GM19397 (cell line): ENCODE measurements at regions not wholly inside any gene's neighbourhood (a gene's known extent, or its start where the extent isn't known, plus 50 kb on each side); places are given as distances from the start of the nearest gene placed in this dataset.

ENCODE experiments used
- ATAC-seq: cut with Tn5 transposase; IDR thresholded peaks from one replicate; pipeline ENCODE4 v1.9.1; 2021; ENCODE audit warnings: mild to moderate bottlenecking, moderate library complexity; ENCODE audit not compliant: unreplicated experiment

- no peak for ATAC-seq
Measured at GRCh38 chrX:109926743-109927662, 75.9 kb upstream of the TMEM164 start.

- ATAC-seq: no peak
Measured at GRCh38 chrX:109927663-109928273, 75.1 kb upstream of the TMEM164 start.

DNA sequence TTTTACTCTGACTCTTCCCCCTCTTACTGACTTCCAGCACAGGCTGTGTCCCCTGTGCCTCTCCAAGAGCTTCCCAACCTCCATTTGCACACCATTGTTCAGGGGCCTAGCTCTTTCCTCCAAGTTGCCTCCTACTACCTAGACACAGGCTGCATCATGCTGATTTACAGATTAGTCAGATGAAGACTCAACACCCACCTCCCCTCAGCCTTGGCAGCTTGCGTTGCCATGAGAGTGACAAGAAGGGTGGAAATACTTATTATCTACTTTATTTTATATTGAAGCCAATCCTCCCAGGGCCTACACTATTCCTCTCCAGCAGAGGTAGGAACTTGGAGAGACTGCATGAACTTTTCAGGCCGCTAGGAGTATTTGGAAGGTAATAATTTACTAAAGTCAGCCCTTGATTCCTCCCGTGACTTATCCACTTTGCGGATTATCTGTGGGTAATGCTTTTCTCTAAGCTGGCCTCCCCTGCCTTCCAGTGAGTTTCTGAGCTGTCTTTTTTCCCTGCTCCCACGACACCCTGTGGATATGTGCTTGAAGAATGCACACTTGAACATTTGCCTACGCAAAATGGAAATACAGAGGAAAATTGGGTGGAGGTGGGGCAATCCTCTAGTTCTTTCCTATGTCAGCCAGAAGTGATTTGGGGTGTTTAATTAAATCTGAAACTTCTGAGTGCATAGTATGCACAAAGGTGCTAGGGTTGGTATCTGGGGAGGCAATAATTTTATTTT, 74.1 kb upstream of the TMEM164 start:
- ATAC-seq: no peak

DNA sequence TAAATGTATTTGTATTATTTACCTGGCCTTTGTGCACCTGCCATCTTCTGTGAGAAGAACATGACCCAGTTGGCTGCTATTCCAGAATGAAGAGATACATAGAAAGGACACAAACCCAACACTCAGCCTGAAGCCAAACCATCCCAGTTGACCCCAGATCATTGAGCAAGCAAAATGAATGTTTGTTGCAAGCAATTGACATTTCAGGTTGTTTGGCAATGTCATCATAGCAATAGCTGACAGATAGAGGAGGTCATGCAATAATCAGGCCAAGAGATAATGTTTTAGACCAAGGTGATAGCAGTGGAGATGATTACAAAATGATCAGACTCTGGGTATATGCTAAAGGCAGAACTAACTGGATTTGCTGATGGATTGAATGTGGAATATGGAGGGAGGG, 71.2 kb upstream of the TMEM164 start:
- ATAC-seq: no peak

GRCh38 chrX:109934434-109934833, 68.5 kb upstream of the TMEM164 start:
- no peak for ATAC-seq

- no peak for ATAC-seq
Measured at GRCh38 chrX:109934935-109935334, 68.0 kb upstream of the TMEM164 start.

DNA sequence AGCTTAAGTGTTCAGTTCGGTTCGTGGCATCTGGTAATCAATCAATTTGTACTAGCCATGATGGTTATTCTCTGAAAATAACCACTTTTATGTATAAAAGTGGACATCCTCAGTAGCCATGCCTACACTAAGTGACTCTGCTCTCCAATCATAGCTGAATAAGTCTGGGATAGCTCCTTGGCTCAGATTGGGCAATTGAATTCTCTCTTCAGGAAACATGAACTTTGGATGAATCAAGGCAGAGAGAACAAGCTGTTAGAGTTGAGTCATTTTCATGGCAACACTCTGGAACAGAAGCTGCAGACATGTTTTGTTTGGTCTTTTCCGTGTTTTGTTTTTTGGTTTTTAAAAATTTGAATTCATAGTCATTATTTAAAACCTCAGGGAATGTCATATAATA, 66.8 kb upstream of the TMEM164 start:
- no peak for ATAC-seq

DNA sequence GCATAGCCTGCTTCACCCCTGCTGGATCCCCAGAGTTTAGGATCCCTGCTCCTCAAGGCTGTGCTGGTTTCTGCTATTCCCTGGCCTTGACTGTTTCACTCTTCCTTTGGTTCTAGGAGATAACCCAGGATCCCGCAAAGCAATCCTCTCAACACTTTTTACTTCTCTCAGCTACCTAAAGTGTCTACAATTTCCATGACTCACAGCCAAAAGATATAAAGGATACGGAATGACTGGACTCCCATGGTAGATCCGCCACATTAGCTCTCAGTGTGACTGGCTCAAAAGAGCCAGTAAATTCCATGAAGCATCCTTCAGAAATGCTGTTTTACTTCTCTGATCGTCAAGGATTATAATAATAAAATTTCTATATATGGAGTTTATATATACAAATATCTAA, 66.3 kb upstream of the TMEM164 start:
- ATAC-seq: no peak

DNA sequence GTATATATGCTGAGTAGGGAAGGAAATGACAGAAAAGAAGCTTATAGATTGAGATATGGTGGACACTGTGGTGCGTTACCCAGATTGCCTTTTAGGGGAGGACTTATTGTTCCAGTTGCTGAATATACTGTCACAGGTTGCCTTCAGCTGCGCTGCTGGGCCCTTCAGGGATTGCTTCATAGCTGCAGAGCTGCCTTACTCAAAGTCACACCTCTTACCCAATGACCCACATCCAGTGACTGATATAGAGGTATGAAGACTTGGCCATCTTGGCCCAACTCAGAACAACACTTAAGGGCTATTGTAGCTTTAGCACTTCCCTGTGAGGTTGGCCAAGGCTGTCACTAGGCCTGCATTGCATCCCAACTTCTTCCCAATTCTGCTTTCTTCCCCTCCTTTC, 63.4 kb upstream of the TMEM164 start:
- ATAC-seq: no peak

DNA sequence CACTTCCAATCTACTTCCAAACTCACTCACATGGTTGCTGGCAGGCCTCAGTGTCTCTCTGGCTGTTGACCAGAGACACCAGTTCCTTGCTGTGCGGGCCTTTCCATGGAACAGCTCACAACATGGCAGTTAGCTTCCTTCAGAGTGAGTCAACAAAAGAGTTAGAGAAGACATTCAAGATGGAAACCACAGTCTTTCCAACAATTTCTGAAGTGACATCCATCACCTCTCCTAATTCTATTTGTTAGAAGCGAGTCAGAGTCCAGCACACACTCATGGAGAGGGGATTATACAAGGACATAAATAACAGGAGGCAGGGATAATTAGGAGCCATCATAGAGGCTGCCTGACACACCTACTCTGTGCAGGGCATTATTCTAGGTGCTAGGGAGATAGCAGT, 62.5 kb upstream of the TMEM164 start:
- no peak for ATAC-seq

DNA sequence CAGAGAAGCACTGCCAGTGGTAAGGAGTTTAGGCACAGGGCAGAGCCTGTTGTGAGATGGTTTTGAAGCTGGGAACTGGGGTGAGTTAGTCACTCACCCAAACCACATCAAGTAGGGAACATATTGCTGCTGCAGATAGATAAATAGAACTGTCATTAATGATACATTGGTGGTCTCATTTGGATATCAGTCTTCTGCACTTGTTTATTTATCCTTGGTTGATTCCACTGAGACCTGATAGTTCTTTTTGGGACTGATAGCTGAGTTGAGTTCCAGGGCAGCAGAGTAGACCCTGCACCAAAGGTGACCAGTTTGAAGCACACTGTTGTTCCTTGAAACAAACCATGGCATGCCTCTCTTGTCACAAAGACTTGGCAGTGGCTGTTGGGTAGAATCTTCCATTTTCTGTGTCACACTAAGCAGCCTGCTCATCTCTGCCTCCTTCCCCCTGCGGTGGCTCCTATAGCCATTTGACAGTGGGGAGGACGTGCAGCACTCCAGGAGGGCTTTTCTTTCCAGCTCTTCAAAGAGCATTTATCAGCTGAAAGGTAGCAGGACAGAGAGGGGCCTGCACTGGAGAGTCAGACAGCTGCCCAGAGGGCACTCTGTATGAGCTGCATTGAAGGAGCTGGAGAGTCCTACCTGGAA, 59.7 kb upstream of the TMEM164 start:
- ATAC-seq: no peak

GRCh38 chrX:109943740-109944092, 59.2 kb upstream of the TMEM164 start:
- ATAC-seq: no peak

DNA sequence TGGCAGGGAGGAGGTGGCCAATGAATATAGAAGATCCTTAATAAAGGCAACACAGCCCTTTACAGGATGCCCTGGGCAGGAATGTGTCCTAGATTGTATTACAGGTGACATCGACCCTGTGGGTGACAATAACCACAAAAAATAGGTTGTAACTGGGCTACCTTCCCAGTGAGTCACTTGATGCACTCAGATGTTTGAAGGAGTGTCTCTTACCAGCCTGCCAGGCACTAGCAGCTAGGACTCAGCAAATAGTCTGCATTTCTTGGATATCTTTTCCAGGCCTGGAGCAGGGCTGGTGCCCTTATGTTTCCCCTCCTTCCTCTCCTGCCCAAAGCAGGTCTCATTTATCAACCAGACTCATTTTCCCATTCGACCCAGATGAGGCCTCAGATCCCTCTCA, 50.9 kb upstream of the TMEM164 start:
- ATAC-seq: no peak

DNA sequence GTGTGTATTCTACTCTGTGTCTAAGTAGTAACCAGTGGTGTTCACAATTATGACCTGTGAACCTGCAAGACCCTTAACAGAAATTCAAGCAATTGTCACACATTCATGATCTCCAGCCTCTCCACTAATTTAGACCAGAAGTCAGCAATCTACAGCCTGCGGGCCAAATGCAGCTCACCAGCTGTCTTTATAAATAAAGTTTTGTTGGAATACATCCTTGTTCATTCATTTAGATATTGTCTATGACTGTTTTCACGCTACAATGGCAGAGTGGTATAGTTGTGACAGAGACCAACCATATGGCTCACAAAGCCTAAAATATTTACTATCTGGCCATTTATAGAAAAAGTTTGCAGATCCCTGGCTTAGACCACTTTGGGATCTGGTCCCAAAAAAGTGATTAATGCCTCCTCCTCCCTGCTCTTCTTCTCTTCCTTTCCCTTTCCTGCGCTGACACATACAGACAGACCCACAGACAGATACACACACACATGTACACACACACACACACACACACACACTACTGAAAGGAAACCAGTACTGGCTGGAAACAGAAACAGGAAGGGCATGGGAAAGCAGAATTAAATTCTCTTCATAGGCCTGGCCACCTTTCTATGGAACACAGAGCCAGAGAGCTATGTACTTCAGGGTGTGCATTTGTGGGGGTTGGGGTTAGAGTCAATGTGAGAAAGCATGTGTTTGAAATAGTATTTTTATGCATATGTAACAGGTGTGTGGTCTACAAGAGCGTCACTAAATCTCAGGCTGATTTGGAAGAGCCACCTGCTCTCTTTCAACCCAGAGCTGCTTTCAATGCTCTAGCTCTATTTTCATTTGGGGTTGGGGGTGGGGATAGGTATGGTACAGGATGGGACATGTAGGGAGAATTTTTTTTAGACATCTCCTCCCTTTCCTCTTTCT, 49.7 kb upstream of the TMEM164 start:
- peak; percentile 55 for ATAC-seq
